GM06990 (cell line): ENCODE measurements at regions not wholly inside any gene's neighbourhood (a gene's known extent, or its start where the extent isn't known, plus 50 kb on each side); places are given as distances from the start of the nearest gene placed in this dataset.
"Not testable (repeated sequence)": the region's sequence is repeated elsewhere in the genome, so short reads cannot be mapped to it uniquely, and the experiment has no call there.

Source experiments
- DNase-seq: peaks from one replicate; pipeline ENCODE4 v3.0.0-alpha.2; 2011; ENCODE audit not compliant: insufficient read length; ENCODE audit errors: extremely low read depth
- H3K27me3 ChIP-seq: replicated peaks from 2 replicates; pipeline ENCODE4 v1.6.0; 2011; ENCODE audit warnings: low read length; ENCODE audit not compliant: control insufficient read depth, insufficient read depth
- H3K36me3 ChIP-seq: 2 replicates; pipeline ENCODE4 v1.5.1; 2011; ENCODE audit warnings: low read length; ENCODE audit not compliant: control insufficient read depth, insufficient read depth
- H3K4me3 ChIP-seq: replicated peaks from 2 replicates; pipeline ENCODE4 v1.5.1; 2011; ENCODE audit warnings: low read depth, mild to moderate bottlenecking, control low read depth, low read length
- CTCF ChIP-seq: IDR thresholded peaks from 2 replicates; pipeline ENCODE4 v1.5.1; 2011; ENCODE audit warnings: low read length, control low read depth, mild to moderate bottlenecking, inconsistent platforms; ENCODE audit not compliant: insufficient read depth, poor library complexity, severe bottlenecking

- Histone ChIP-seq H3K36me3 (no peaks in the 10 kb centered on the region), H3K27me3 (no peaks in the 10 kb centered on the region; the same call in 1 of the 2 replicates), H3K4me3 (no peak overlapping the region)
- TF ChIP-seq CTCF = no peak
- no peak for DNase-seq
Observed at GRCh38 chr10:4276151-4276550, 491.1 kb upstream of the KLF6 start.

GRCh38 chr10:4274671-4275070, 489.7 kb upstream of the KLF6 start:
- H3K27me3 ChIP-seq = not testable (repeated sequence)

GRCh38 chr10:4271193-4271592, 486.2 kb upstream of the KLF6 start:
- no peak for TF ChIP-seq CTCF
- Histone ChIP-seq H3K4me3 (no peak overlapping the region), H3K27me3 (no peaks in the 10 kb centered on the region; the same call in 1 of the 2 replicates), H3K36me3 (no peaks in the 10 kb centered on the region)
- DNase-seq = no peak

More at GRCh38 chr10:4274671-4275070, 489.7 kb upstream of the KLF6 start:
- not testable (repeated sequence) for DNase-seq, H3K4me3 ChIP-seq, H3K36me3 ChIP-seq

- DNase-seq = no peak
- Histone ChIP-seq H3K36me3 (no peaks in the 10 kb centered on the region), H3K4me3 (no peak overlapping the region), H3K27me3 (no peaks in the 10 kb centered on the region)
- TF ChIP-seq CTCF = no peak
Observed at GRCh38 chr10:4270116-4270515, 485.1 kb upstream of the KLF6 start.

- DNase-seq, H3K27me3 ChIP-seq, H3K4me3 ChIP-seq, H3K36me3 ChIP-seq: not testable (repeated sequence)
Observed at GRCh38 chr10:4268490-4268889, 483.5 kb upstream of the KLF6 start.

GRCh38 chr10:4267086-4267773, 482.2 kb upstream of the KLF6 start:
- no peak for DNase-seq
- no peaks in the 10 kb centered on the region; the same call in 1 of the 2 replicates for H3K27me3 ChIP-seq

More at GRCh38 chr10:4267086-4267773, 482.2 kb upstream of the KLF6 start:
- H3K36me3 ChIP-seq = no peaks in the 10 kb centered on the region
- no peak overlapping the region for H3K4me3 ChIP-seq
- no peak for TF ChIP-seq CTCF
